K562 (cell line): ENCODE measurements at regions not wholly inside any gene's neighbourhood (a gene's known extent, or its start where the extent isn't known, plus 50 kb on each side); places are given as distances from the start of the nearest gene placed in this dataset.

Source experiments
- CBFA2T3 ChIP-seq: fragments of 450-650 bp; IDR thresholded peaks from 2 replicates; pipeline ENCODE4 v1.6.1; 2017
- CBX3 ChIP-seq, 2 experiments: IDR thresholded peaks; 1 replicate in 1 of 2; 2 replicates in 1 of 2; pipeline ENCODE4 v1.6.1; 2012; ENCODE audit warnings: inconsistent platforms in 2 of 2, low read length in 2 of 2, borderline replicate concordance in 1 of 2, control low read depth in 1 of 2
- EP300 ChIP-seq: IDR thresholded peaks from 2 replicates; pipeline ENCODE4 v1.6.1; 2012; ENCODE audit warnings: low read length, improper control_type of control experiment
- GTF2E2 ChIP-seq: fragments of 200-800 bp; sonication (Bioruptor generic); IDR thresholded peaks from 2 replicates; pipeline ENCODE4 v1.6.1; 2016; ENCODE audit warnings: missing genetic modification characterization, missing compliant biosample characterization
- MEIS2 ChIP-seq: fragments of 450-650 bp; IDR thresholded peaks from 2 replicates; pipeline ENCODE4 v1.6.1; 2014; ENCODE audit warnings: mild to moderate bottlenecking; ENCODE audit not compliant: partially characterized antibody
- NBN ChIP-seq: fragments of 450-650 bp; IDR thresholded peaks from 2 replicates; pipeline ENCODE4 v1.6.1; 2016; ENCODE audit warnings: low read depth, mild to moderate bottlenecking
- NFE2 ChIP-seq: IDR thresholded peaks from 2 replicates; pipeline ENCODE4 v1.6.1; 2014; ENCODE audit warnings: antibody characterized with exemption, low read depth
- POLR2H ChIP-seq: IDR thresholded peaks from 2 replicates; pipeline ENCODE4 v1.6.1; 2016; ENCODE audit warnings: missing genetic modification characterization, low read depth, mild to moderate bottlenecking, control low read depth, missing compliant biosample characterization, moderate library complexity
- RBM25 ChIP-seq: fragments of 200-400 bp; formaldehyde crosslinking; IDR thresholded peaks from 2 replicates; pipeline ENCODE4 v1.6.1; 2018; ENCODE audit warnings: low read length, low read depth, moderate library complexity; ENCODE audit not compliant: severe bottlenecking
- RREB1 ChIP-seq: fragments of 250-450 bp; sonication (Bioruptor Pico); IDR thresholded peaks from 2 replicates; pipeline ENCODE4 v1.4.0; 2020
- SIX5 ChIP-seq, 2 experiments: IDR thresholded peaks; 2 replicates each; pipeline ENCODE4 v1.6.1; 2011; ENCODE audit warnings: low read length in 2 of 2, borderline replicate concordance in 1 of 2, low read depth in 1 of 2, mild to moderate bottlenecking in 1 of 2, moderate library complexity in 1 of 2; ENCODE audit not compliant: insufficient read depth in 1 of 2
- TAF7 ChIP-seq: fragments of 450-650 bp; IDR thresholded peaks from 2 replicates; pipeline ENCODE4 v1.6.1; 2016; ENCODE audit warnings: missing genetic modification characterization, missing compliant biosample characterization
- ZBTB26 ChIP-seq: fragments of 450-650 bp; formaldehyde crosslinking; IDR thresholded peaks from 2 replicates; pipeline ENCODE4 v1.4.0; 2022; ENCODE audit warnings: missing genetic modification characterization
- ZFP36 ChIP-seq: fragments of 150-350 bp; IDR thresholded peaks from 2 replicates; pipeline ENCODE4 v1.6.1; 2018; ENCODE audit warnings: low read length, low read depth; ENCODE audit not compliant: partially characterized antibody
- ZNF316 ChIP-seq: fragments of 450-650 bp; IDR thresholded peaks from 2 replicates; pipeline ENCODE4 v1.6.1; 2016
- ZNF41 ChIP-seq: fragments of 250-450 bp; sonication (Bioruptor Pico); conservative IDR thresholded peaks from 2 replicates; pipeline ENCODE4 v1.4.0; 2020; ENCODE audit warnings: mild to moderate bottlenecking
- ZNF583 ChIP-seq: fragments of 250-450 bp; sonication (Bioruptor Pico); IDR thresholded peaks from 2 replicates; pipeline ENCODE4 v1.4.0; 2020
- ZNF586 ChIP-seq: fragments of 450-650 bp; formaldehyde crosslinking; conservative IDR thresholded peaks from 2 replicates; pipeline ENCODE4 v1.4.0; 2020; ENCODE audit warnings: mild to moderate bottlenecking, moderate library complexity
- ZSCAN32 ChIP-seq: fragments of 450-650 bp; formaldehyde crosslinking; IDR thresholded peaks from 2 replicates; pipeline ENCODE4 v1.4.0; 2020; ENCODE audit warnings: mild to moderate bottlenecking, moderate library complexity
- TF ChIP-seq, protein P1 (sequence below): fragments of 250-450 bp; sonication (Bioruptor Pico); IDR thresholded peaks from 2 replicates; pipeline ENCODE4 v1.4.0; 2020

DNA sequence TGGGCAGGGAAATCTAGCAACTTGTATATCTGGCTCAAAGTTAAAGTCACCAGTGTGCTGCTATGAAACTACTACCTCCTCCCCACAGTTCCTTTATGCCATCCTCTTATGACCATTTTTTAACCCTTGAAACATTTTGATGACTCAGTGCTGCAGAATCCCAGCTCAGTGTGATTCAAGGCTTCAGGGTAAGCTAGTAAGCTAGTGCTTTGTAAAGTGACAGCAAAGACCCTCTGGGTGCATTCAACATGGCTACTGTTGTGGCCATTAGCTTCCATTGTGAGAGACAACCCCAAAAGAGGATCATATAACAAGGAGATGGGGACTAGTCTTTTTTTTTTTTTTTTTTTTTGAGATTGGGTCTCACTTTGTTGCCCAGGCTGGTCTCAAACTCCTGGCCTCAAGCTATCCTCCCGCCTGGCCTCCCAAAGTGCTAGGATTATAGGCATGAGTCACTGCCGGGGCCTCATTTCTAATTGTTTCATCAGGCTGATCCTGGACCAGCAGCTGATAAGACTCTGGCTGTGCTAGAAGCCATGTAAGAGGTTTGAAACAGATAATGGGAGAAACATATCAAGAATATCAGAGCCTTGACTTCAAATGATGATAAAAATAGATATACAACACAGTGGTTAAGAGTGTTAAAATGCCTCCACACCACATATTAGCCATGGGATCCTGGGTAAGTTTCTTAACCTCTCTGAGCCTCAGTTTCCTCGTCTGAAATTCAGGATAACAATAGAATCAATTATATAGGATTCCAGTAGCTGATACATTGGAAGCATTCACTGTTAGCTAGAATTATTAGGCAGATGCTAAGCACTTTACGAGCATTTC, 65.7 kb upstream of the RTN4 start (continued):
- TF ChIP-seq ZFP36, result no peak
- no peak for TF ChIP-seq SIX5 (IDR thresholded peaks at IDR 0.05; ENCODE audit: borderline replicate concordance in 1 of 2, insufficient read depth in 1 of 2, low read depth in 1 of 2, low read length in 2 of 2)
- peak; percentile 25 for TF ChIP-seq MEIS2
- 0 out of 2 replicates have a peak, but pooled peaks have one; percentile 25 for TF ChIP-seq GTF2E2
- TF ChIP-seq ZSCAN32, result peak; percentile 75; the same call in 1 of the 2 replicates
- TF ChIP-seq CBX3 (IDR thresholded peaks at IDR 0.05; ENCODE audit: borderline replicate concordance in 1 of 2, low read length in 2 of 2), result peak in 1 of 2 experiments; percentile 69; a peak in 2 of 3 replicates
- TF ChIP-seq ZNF41, result peak; percentile 73
- TF ChIP-seq ZNF316, result peak; percentile 84
- TF ChIP-seq, protein P1, sequence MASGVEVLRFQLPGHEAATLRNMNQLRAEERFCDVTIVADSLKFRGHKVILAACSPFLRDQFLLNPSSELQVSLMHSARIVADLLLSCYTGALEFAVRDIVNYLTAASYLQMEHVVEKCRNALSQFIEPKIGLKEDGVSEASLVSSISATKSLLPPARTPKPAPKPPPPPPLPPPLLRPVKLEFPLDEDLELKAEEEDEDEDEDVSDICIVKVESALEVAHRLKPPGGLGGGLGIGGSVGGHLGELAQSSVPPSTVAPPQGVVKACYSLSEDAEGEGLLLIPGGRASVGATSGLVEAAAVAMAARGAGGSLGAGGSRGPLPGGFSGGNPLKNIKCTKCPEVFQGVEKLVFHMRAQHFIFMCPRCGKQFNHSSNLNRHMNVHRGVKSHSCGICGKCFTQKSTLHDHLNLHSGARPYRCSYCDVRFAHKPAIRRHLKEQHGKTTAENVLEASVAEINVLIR, result 0 out of 2 replicates have a peak, but pooled peaks have one; percentile 36
- peak; percentile 90 for TF ChIP-seq NBN
- TF ChIP-seq CBFA2T3, result peak; percentile 80
- 0 out of 2 replicates have a peak, but pooled peaks have one; percentile 60 for TF ChIP-seq ZNF583
- 0 out of 2 replicates have a peak, but pooled peaks have one; percentile 68 for TF ChIP-seq ZNF586 (CRISPR knock-in tag)
- peak; percentile 58; the same call in 1 of the 2 replicates for TF ChIP-seq NFE2
- no peak for TF ChIP-seq ZBTB26 (CRISPR knock-in tag)
- peak; percentile 99 for TF ChIP-seq EP300
- TF ChIP-seq POLR2H (tag), result peak; percentile 70
- peak; percentile 11 for TF ChIP-seq RBM25
- TF ChIP-seq TAF7 (tag), result peak; percentile 27; the same call in 1 of the 2 replicates
- TF ChIP-seq RREB1 (CRISPR knock-in tag), result 0 out of 2 replicates have a peak, but pooled peaks have one; percentile 6
